GM19468 (cell line): ENCODE measurements at regions not wholly inside any gene's neighbourhood (a gene's known extent, or its start where the extent isn't known, plus 50 kb on each side); places are given as distances from the start of the nearest gene placed in this dataset.

Source experiments
- ATAC-seq: cut with Tn5 transposase; IDR thresholded peaks from one replicate; pipeline ENCODE4 v1.9.1; 2021; ENCODE audit warnings: mild to moderate bottlenecking, moderate library complexity, moderate number of reproducible peaks; ENCODE audit not compliant: unreplicated experiment; ENCODE audit errors: extremely low read depth

DNA sequence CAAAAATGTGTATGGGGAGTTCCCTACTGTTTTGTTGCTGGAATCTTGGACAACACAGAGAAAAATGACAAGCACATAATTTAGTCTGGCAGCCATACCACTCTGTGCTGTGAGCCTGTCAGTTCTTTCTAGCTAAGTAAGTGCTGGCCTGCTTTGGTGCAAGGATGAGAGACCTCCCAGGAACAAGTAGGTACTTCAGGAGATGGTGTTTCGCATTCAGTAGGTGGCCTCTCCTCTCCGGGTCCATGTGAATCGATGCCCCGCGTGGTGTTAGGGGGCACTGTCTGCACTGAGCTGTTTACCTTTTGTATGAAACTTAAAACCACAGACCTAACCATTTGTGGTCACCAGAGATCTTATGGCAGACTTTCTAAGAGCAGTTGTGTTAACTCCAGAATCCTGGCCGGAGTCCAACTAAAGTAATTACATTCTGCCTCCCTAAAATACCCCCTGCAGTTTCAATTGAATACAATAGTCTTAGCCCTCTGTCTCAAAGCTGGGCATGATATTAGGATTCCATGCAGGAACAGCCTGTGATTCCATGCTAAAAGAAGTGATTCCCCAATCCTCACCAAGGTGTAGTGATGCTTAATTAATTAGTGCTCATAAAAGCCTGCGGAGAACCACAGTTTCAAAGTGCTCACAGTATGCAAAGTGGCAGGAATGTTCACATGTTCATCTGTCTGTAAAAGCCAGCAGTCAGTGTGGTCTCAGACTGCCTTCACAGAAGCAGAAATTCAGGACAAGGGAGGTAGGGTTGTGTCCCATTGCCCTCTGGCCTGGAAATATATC is 64.2 kb downstream of the LLPH start:
- peak; percentile 61 for ATAC-seq

- no peak for ATAC-seq
Measured at GRCh38 chr12:66065641-66066136, 64.9 kb downstream of the LLPH start.

GRCh38 chr12:66065150-66065549 is 65.4 kb downstream of the LLPH start:
- ATAC-seq: no peak

GRCh38 chr12:66063916-66064315 is 66.6 kb downstream of the LLPH start:
- no peak for ATAC-seq

DNA sequence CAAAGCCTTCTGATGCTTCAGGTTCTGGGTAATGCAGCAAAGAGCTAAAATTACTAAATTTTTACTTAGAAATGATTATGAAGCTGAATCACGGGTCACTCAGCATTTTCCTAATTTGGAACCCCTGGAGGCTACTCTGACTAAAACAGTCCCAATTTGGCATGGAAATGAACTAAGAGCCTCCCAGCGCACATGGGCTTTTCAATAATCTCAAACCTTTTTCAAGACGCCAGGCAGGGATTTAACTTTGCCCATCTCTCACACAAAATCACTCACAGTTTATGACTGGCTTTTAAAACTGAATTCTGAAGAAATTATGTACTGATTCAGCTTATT is 68.3 kb downstream of the LLPH start:
- ATAC-seq: no peak

DNA sequence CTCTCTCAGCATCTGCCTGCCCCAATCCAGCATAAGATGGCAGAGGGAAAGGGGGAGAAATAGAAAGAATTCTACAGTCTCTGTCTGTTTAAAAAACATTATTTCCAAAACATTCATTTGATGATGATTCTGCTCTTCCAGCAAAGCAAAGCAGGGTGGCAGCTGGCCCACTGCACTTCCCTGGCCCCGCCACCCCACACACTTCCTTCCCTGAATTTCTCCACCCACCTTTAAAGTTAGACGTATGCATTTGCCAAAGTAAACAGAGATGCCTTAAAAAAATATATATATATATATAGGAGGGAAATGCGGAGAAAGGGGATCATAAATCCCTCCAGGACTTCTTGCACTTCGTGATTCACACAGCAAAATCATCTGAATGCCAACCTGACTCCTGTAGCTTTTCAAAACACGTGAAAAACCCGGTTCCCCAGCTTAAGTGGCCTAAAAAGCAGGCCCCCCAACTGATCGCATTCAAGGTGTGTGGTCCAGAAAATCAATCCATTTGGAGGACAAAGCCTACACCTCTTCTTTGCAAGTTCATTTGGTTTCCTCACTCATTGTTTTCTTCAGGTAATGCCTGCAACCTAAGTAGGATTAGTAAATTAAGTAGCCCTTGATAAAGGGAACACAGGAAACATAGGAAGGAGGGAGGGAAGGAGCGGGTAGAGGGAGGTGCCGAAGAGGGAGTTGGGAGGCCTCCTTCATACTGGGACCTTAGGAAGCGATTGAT is 68.8 kb downstream of the LLPH start:
- ATAC-seq: no peak

GRCh38 chr12:66061076-66061475 is 69.5 kb downstream of the LLPH start:
- ATAC-seq: no peak

DNA sequence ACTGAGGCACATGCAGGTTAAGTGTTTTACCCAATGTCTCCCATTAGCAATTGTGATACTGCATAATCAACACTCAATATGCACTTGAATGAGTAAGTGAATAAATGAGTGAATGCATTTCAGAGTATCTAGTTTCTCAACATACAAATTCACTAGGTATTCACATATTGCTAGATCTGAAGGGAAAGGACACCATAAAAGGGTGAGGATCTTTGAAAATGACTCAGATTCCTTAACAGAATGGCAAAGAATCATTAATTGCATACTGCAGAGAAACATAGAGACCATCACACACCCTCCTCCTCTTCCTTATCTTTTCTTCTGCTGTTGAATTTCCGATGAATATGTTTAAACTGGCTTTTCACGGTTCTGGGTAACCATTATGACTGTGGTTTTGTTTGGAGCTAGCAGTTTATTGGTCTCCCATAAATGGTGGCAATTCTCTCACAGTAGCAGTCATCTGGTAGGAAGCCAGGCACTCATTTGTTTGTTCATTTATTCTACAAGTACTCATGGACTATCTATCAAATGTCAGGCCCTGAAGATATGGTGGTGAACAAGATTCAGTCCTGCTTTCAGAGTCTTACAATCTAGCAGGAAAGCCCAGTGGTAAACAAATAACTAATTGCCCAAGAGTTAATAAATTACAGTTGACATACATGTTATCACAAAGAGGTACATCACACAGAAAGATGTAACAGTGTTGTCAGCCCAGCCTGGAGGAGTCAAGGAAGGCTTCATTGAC is 70.2 kb downstream of the LLPH start:
- ATAC-seq: no peak

- no peak for ATAC-seq
Measured at GRCh38 chr12:66059666-66060065, 70.9 kb downstream of the LLPH start.

- peak; percentile 42 for ATAC-seq
Measured at GRCh38 chr12:66058554-66058953, 72.0 kb downstream of the LLPH start.

DNA sequence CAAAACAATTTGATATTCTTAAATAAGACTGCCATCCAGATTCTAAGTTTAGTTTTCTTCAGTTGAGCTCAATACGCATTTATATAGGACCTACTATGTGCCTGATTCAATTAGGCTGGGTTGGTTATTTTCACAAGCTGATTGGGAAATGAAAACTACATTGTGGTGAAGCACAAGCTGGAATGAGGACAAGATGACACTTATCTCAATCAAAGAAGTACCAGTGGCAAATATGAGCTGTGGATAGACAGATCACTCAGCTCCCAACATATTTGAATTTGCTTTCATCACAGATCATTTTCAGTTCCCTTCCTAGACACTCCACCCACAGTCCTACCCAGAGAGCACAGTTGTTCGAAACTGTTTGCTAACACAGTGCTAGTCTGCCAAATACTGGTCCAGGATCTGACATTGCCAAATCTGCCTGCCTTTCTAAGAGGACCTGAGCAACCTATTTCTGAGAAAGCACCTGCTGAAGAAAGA is 74.7 kb downstream of the LLPH start:
- ATAC-seq: peak; percentile 82

DNA sequence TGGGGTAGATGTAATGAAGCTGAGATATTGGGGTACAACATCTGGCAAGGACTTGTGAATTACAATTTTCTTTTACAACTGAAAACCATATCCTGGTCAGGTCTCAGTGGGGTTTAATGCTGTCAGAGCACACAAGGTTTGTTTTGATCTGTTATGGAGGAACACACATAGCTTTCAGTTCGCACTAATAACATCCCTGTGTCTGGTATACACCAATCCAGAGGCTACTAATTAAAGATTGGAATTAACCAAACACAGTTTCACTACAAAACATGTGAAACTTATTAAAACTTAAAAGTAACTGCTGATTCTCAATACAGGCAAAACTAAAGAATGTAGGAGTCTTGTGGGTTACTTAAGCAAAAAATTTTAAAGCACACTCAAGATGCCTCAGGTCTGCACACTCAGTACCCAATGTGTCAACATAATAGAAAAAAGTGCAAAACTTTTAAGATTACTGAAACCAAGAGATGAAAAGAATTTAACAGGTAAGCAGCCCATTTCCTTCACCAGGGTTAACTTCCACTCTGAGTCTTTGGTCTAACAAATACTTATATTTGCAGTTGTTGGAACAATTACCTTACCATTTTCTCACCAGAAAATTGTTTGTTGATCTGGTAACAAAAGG is 77.4 kb downstream of the LLPH start:
- ATAC-seq: no peak

DNA sequence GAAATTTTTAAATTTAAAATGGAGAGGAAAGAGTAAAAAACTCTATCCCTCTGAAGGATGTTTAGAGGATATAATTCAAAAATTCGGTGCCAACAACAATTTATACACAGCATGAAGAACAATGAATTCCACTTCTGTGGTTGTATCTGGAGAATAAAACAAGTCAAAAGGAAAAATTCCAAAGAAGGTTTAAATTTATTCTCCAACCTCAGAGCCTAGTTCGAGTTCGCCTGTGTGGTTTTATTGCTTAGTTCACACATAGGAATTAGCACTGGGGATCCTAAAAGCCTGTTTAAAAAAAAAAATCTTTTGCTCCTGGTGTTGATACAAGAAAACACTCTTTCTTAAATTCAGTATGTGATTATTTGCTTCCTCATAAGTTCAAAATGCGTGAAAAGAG is 79.2 kb downstream of the LLPH start:
- ATAC-seq: no peak

DNA sequence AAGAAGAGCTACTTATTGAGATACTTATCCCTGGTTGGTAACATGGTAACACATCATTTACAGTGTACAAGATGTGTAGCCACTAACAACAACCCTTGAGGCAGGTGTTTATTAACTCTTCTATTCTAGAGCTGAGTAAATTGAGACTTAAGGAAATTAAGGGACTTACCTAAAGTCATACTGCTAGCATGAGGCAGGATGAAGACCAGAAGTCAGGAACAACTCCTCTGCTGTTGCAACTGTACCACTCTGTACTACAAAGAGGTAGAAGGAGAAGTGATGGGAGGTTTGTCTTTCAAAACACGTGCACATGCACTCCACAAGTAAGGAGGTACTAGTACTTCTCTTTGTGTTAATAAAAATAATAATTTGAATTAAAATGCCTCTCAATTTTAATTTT is 79.9 kb downstream of the LLPH start:
- no peak for ATAC-seq

DNA sequence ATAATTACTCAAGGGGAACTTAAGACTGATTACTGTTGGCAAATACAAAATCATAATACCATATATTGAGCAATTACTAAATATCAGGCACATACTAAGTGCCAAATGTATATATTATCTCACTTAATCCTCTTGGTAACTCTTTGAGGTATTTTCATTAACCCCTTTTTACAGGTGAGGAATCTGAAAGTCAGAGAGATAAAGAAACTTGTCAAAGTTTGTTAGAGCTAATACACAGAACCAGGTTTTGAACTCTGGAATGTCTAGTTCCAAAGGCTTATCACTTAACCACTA is 80.3 kb downstream of the LLPH start:
- ATAC-seq: no peak

DNA sequence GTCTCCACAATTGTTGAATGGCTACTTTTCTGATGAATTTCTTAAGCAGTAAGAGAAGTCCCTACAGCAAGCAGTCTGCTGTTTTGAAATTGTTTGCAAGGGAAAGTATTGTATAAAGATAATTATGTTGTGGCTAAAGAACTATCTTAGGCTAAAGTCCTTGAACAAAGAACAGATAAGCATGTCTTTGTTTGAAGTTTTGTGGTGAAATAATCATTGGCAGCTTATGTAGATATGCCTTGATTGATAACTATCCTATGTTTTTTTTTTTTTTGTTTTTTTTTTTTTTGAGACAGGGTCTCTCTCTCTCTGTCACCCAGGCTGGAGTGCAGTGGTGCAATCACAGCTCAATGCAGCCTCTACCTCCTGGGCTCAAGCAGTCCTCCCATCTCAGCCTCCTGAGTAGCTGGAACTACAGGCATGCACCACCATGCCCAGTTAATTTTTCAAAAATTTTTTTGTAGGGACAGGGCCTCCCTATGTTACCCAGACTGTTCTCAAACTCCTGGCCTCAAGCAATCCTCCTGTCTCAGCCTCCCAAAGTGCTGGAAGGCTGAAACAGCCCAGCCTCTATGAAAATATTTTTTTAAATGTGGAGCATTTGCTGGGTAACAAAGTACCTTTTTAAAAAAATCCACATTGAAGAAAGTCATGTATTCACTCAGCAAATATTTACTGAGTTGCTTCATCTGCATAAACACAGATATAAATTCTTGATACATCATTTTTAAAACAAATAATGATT is 80.8 kb downstream of the LLPH start:
- ATAC-seq: no peak

DNA sequence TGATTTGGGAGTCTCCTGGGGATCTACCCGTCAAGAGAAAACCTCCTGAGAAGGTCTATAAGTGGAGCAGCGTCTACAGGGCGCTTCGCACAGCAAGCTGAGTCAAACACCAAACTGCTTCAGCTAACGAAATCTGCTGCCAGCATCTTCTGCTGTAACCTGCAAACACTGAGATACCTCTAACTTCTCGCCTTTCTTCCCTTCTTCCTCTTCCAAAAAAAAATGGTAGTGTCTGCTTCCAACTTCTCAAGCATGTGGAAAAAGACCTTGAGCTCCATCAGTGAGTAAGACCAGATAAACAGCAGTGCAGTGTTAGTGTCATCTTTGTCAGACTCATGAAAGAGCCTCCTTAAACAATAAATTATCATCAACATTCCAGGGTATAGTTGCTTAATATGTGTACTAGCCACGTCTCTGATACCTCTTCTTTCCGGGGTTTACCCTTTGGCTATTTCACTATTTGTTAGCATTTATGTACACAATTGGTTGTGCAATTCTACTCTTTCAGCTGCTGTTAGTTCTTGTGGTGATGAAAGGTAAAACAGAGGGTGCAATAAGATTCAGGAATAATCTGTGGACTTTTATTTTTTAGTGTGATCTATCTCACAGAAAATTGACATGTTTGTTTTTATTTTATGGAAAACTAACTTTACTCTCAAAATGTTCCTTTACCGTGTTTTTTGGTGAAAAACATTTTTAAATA is 81.6 kb downstream of the LLPH start:
- ATAC-seq: no peak

- no peak for ATAC-seq
Measured at GRCh38 chr12:66048218-66048834, 82.2 kb downstream of the LLPH start.
